Anterior cingulate cortex (tissue), 58 donors: ENCODE measurements at regions not wholly inside any gene's neighbourhood (a gene's known extent, or its start where the extent isn't known, plus 50 kb on each side); places are given as distances from the start of the nearest gene placed in this dataset.

Experiments
- DNase-seq, 58 donors: peaks; one replicate each; lab custom pipeline; 2025; lab: John Stamatoyannopoulos, UW

DNA sequence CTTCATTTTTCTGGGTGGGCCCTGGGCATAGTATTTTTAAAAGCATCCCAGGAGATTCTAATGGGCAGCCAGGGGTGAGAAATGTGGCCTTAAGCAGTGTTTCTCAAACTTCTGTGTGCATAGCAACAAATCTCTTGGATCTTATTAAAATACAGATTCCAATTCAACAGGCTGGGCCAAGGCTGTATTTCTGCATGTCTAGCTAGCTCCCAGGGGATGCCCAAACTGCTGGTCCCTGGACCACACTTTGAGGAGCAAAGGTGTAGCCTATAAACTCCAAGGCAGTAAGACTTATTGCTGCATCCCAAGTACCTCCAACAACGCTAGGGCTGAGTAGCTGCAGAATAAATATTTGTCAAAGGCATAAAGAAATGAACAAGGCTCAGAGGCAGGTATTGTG lies 292.9 kb upstream of the ZMIZ1 start:
- no peak for DNase-seq

DNA sequence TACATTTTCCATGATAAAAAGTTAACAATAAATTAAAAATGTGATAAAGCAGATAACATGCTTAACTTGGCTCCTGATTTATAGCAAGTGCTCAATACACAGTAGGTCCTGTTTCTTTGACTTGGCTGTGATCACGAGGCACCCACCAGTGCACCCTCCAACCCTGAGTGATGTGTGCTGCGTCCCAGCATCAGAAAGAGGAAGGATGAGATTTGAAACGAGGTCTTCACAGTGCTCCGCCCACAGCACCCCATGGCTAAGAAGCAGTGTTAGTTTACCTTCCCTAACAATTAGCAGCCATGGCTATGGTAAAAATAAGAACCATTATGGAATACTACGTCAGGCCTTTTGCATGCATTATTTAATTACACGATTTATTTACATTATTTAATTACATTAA lies 292.0 kb upstream of the ZMIZ1 start:
- peak in 3 of 58 donors; percentile 15 to 32 (median 22) for DNase-seq

DNA sequence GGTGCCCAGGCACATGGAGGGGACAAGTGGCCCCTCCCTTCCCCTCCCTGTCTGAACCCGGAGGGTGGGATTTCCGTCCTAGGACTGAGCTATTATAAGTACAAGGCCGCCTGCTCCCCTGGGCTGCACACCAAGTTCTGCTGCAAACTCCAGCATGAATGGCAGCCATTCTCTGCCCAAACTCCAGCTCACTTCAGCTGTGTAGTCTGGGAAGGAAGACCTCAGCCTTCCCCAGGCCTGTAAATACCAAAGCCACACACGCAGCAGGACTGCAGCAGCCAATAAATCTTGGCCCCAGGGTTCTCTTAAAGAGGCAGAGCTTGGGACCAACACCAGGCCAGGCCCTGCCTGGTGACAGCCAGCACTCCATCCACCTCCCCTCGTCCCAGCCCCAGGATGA lies 291.3 kb upstream of the ZMIZ1 start:
- peak in 57 of 58 donors; percentile 23 to 95 (median 78) for DNase-seq

- no peak for DNase-seq
These were observed 290.9 kb upstream of the ZMIZ1 start for GRCh38 chr10:78777867-78778266.

DNA sequence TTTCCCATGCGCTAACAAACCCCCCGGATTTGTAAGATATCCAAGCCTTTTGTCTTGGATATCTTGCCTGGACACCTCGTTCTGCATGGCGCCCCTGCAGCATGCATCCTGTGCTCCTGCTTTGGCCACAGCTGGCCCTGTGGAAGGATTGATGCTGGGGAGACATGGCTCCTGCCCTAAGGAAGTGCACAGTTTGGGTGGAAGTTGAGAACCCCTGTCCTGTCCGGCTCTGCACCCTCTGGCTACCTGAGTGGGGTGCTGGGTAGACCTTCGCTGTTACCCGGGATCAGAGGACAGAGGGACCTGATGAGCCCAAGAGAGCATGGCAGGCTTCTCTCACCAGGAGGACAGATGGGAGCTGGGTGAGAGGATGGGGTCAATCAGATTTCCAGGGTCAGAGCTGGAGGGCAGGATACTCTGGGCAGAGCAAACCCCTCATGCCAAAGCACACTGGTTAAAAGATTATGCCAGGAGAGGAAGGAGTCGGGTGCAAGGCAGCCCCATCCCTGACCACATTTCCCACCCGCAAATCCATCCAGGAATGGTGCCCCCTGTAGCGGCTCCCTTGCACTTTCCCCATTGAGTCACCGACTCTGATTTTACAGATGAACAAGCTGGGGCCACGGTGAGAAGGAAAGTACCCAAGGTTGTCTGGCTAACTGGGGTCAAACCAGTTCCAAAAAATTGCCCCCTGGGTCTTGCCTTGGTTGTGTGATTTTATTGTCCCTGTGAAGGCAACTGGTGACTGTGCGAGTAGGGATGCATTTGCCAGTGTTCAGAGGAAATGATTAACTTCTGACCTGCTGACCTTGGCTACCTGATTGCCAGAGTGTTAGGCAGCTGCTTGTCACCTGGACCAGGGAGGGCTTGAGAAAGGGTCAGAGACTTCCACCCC lies 290.1 kb upstream of the ZMIZ1 start:
- DNase-seq: no peak

DNA sequence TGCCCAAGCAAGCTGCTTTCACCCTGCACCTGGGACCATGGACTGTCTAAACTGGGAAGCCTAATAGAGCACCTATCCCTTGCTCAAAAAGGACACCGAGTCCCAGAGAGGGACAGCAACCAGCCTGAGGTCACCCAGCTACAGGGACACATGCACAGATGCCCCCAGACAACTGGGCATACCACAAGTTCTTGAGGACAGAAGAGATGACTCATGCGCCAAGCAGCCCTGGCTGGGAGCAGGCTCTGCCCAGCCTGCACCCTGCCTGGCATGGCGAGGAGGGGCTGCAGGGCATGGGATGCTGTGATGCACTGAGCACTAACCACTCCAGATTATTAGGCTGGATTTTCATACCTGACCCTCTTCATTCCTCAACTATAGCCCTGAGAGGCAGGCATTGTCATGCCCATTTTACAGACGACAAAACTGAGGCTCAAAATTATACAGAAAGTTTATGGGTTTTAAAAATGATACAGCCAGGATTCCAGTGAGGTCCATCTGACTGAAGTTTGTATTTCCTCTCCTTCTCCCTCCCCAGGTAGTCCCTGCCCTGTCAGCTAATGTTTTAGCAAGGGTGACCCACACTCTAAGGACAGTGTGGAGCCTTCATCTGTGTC lies 289.3 kb upstream of the ZMIZ1 start:
- DNase-seq: no peak

GRCh38 chr10:78780551-78780961 lies 288.2 kb upstream of the ZMIZ1 start:
- DNase-seq: peak in 1 of 58 donors; percentile 35

- no peak for DNase-seq
These were observed 287.4 kb upstream of the ZMIZ1 start for GRCh38 chr10:78781251-78781913.

- no peak for DNase-seq
These were observed 286.8 kb upstream of the ZMIZ1 start for GRCh38 chr10:78781991-78782390.

GRCh38 chr10:78782441-78782840 lies 286.3 kb upstream of the ZMIZ1 start:
- DNase-seq: no peak

GRCh38 chr10:78783753-78784152 lies 285.0 kb upstream of the ZMIZ1 start:
- DNase-seq: no peak

DNA sequence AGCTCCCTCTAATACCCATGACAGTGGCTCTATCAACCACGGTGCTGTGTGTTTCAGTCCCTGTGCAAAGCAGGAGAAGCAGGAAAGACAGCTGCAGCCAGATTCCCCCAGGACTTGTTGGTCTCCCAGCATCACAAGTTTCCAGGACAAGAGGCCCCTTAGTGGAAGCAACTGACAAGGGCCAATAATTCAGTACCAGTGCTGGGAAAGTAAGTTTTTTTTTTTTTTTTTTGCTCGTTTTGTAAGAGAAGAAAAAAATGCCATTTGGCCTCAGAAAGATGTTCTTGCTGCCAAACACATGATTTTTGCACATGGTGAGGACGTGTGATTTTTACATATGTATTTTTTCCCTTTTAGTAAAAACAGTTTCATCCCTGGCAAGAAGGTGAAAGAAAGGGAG lies 284.2 kb upstream of the ZMIZ1 start:
- peak in 2 of 58 donors; percentile 4 to 26 for DNase-seq

- no peak for DNase-seq
These were observed 283.7 kb upstream of the ZMIZ1 start for GRCh38 chr10:78785066-78785465.

DNA sequence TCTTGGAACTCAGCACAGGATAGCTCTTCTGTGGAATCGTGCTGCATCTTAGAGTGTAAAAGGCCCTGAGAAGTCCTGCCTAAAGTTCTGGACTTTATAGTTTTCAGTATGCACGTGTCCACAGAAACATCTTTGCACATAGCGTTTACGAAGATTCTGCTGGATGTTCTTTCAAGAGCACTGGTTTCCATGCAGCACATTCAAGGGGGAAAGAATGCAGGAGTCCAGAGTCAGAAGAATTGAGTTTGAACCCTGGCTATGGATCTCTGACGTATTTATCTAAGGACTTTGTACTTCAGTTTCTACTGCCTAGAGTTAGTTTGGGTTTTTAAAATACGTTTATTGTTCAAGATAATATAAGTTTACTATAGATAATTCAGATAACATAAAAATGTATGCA lies 282.8 kb upstream of the ZMIZ1 start:
- DNase-seq: no peak

GRCh38 chr10:78787125-78787524 lies 281.6 kb upstream of the ZMIZ1 start:
- no peak for DNase-seq

DNA sequence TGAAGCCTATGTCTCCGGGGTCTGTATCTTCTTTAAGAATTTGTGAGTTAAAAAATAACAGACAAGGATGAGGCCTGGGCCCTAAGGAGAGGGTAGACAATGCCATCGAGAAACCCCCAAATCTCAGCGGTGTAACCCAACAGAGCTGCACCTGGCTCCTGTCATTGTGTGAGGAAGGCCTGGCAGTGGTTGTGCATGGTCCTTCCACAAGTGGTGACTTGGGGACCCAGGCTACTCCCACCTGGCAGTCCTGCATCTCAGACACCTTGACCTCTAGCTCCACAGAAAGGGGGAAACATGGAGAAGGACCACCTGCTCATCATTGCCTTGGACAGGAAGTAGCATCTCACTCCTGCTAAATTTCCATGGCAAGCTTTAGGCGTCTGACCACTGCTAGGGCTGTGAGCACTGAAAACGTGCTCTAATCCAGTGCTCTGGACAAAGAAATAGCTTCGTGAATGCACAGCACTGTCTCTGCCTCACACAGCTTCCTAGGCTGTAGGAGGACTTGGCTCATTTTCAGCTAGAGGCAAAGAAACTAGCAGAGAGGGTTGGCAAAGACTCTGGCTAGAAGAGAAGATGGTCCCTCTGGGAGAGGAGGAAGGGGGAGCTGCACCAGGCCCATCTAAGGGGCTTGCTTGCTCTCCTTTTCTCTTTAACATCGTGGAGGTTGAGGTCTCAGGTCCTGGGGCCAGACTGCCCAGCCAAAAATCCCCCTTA lies 273.9 kb upstream of the ZMIZ1 start:
- DNase-seq: peak in 3 of 58 donors; percentile 19 to 35 (median 26)

DNA sequence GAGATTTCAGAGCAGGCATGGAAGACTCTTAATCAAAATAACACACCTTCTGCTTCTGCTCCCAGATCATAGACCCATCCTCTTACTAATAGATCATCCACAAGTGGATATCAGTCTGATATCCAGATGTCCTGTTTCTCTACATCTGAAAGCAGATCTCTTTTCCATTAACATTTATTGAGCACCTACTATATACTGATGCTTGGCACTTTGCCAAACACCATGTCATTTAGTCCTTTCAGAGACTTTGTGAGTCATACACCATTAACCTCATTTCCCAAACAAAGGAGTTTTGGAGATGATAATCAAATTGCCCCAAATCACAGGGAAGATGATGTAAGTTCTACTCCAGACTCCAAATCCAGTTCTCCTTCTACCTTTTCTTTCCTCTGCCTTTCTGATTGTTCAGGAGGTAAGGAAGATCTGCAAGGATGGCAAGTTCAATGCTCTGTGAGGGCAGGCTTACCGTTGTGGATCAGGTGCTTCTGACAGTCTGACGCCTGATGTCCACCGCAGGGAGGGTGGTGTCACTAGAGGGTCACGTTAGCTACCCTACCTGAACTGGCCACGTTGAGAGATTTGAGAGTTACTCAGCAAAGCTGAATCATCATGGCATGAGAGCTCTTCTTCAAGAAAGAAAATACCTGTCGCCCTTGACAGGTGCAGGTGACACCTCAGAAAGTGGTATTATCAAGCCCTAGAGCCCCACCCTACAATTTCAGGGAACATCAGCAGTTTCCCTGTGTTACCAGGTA lies 269.6 kb upstream of the ZMIZ1 start:
- DNase-seq: no peak

GRCh38 chr10:78800006-78800405 lies 268.8 kb upstream of the ZMIZ1 start:
- DNase-seq: no peak

DNA sequence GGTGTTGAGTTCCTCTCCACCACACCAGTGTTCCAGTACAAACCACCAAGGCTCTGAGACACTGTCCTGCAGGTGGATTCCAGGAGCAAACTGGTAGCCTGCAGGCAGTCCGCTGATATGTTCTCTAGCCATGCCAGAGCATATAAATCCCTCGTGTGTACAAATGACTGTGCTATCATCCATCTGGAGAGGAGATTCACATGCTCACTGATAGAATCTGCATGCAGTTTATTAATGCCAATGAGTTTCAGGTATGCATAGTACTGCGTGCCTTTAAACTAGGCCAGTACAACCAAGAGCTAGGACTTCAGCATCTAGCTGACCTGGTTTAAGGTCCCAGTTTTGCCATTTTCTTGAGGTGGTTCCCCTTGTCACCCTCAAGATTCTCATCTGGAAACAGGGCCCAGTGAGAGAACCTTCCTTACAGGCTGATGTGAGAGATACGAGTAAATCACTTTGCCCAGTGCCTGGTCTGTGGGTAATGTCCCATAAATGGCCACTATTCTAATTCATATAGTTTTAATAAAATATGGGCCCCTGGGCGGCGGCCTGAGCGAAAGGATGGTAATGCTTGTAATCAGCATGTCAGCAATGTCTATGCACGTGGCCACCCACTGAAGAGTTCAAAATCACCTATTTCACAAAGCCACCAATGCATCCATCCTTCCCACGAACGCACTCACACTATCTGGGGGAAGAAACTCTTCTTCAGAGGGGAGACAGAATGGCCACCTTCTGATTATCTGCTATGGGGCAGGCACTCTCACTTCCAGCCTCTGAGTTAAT lies 268.0 kb upstream of the ZMIZ1 start:
- DNase-seq: no peak
